ENCODE measurements at regions not wholly inside any gene's neighbourhood (a gene's known extent, or its start where the extent isn't known, plus 50 kb on each side); places are given as distances from the start of the nearest gene placed in this dataset.

DNA sequence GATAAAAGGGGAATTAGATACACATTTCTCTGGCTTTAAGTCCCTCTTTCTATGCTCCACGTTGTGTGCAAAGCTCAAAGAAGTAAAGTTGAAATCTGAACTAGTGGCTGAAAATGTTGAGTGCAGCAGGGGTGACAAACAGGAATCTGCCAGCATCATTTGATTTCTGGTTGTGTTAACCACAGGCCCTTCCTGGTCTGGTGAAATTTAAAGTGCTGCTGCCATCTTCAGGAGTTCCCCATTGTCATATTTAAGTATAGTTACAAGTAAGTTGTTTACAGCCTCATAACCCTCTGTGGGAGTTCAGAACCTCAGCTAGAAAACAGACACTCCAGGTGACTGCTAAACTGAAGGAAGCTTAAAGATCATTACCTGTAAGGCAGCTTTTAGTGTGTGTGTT, 90.9 kb upstream of the CCDC196 start:
- no peak for TF ChIP-seq CTCF (IDR thresholded peaks at IDR 0.05 in 8 of 11, conservative IDR thresholded peaks at IDR 0.05 in 3 of 11)
- TF ChIP-seq POLR2A (IDR thresholded peaks at IDR 0.05), result no peak
- no peak for TF ChIP-seq POLR2AphosphoS5 (IDR thresholded peaks at IDR 0.05)
